IMR-90 (cell line): ENCODE measurements at regions not wholly inside any gene's neighbourhood (a gene's known extent, or its start where the extent isn't known, plus 50 kb on each side); places are given as distances from the start of the nearest gene placed in this dataset.
A peak's percentile ranks its signal among the peaks of the same experiment; 100 is the strongest.

ENCODE experiments used
- ATAC-seq: fragments of 200-7000 bp; cut with Tn5 transposase; 2 replicates; pipeline ENCODE4 v1.9.1; 2020; ENCODE audit warnings: low read depth, mild to moderate bottlenecking, moderate library complexity
- BruUV-seq: library from RNA; stranded (reverse); fragments of 400-500 nt; replicated peaks from 2 replicates; lab custom pipeline; 2021; lab: Mats Ljungman, UMichigan
- CTCF ChIA-PET: fragments of 300-600 bp; formaldehyde crosslinking; extraction: SDS; loops from one replicate; lab custom pipeline; 2021; ENCODE audit warnings: antibody characterized with exemption; lab: Yijun Ruan, JAX
- POLR2A ChIA-PET: fragments of 300-600 bp; sonication (Branson Sonifier 250); formaldehyde crosslinking; loops from one replicate; lab custom pipeline; 2022; ENCODE audit warnings: antibody characterized with exemption; ENCODE audit not compliant: unreplicated experiment; lab: Charles Lee
- DNase-seq: peaks from one replicate; pipeline ENCODE4 v3.0.0; 2013
- H2AFZ ChIP-seq: replicated peaks from 2 replicates; pipeline ENCODE3; 2013; ENCODE audit warnings: low read length, mild to moderate bottlenecking; ENCODE audit not compliant: poor library complexity
- H2AK5ac ChIP-seq: 2 replicates; pipeline ENCODE4 v1.6.1; 2013; ENCODE audit warnings: low read depth, low read length, inconsistent platforms
- H2AK9ac ChIP-seq: replicated peaks from 2 replicates; pipeline ENCODE3; 2013; ENCODE audit warnings: mild to moderate bottlenecking, low read depth, low read length, moderate library complexity; ENCODE audit not compliant: poor library complexity
- H2BK120ac ChIP-seq: 2 replicates; pipeline ENCODE4 v1.6.1; 2013; ENCODE audit warnings: low read depth, low read length, inconsistent platforms
- H2BK15ac ChIP-seq: 3 replicates; pipeline ENCODE4 v1.6.1; 2013; ENCODE audit warnings: low read depth, low read length, inconsistent platforms
- H2BK20ac ChIP-seq: 2 replicates; pipeline ENCODE4 v1.6.1; 2013; ENCODE audit warnings: low read depth, mild to moderate bottlenecking, inconsistent platforms, low read length, moderate library complexity
- H2BK5ac ChIP-seq: 2 replicates; pipeline ENCODE4 v1.6.1; 2013; ENCODE audit warnings: mild to moderate bottlenecking, low read depth, low read length, inconsistent platforms; ENCODE audit not compliant: poor library complexity, severe bottlenecking
- H3K14ac ChIP-seq: replicated peaks from 2 replicates; pipeline ENCODE4 v1.6.1; 2013; ENCODE audit warnings: low read depth, low read length, inconsistent platforms
- H3K18ac ChIP-seq: 2 replicates; pipeline ENCODE4 v1.6.1; 2013; ENCODE audit warnings: low read depth, low read length, control low read depth
- H3K23ac ChIP-seq: 2 replicates; pipeline ENCODE4 v1.6.1; 2013; ENCODE audit warnings: low read depth, low read length, inconsistent platforms
- H3K27ac ChIP-seq: 2 replicates; pipeline ENCODE4 v1.5.1; 2013; ENCODE audit warnings: mild to moderate bottlenecking, control low read depth, low read length; ENCODE audit not compliant: insufficient read depth
- H3K27me3 ChIP-seq: 2 replicates; pipeline ENCODE4 v1.6.1; 2013; ENCODE audit warnings: low read length; ENCODE audit not compliant: control insufficient read depth, insufficient read depth
- H3K36me3 ChIP-seq: 2 replicates; pipeline ENCODE4 v1.6.1; 2013; ENCODE audit warnings: low read length, mixed read lengths; ENCODE audit not compliant: control insufficient read depth, insufficient read depth
- H3K4ac ChIP-seq: 2 replicates; pipeline ENCODE4 v1.6.1; 2013; ENCODE audit warnings: low read depth, low read length, inconsistent platforms
- H3K4me1 ChIP-seq: 2 replicates; pipeline ENCODE4 v1.6.1; 2013; ENCODE audit warnings: low read length, mixed read lengths; ENCODE audit not compliant: control insufficient read depth, insufficient read depth
- H3K4me2 ChIP-seq: 2 replicates; pipeline ENCODE4 v1.6.1; 2013; ENCODE audit warnings: low read depth, mild to moderate bottlenecking, control low read depth, low read length, moderate library complexity
- H3K4me3 ChIP-seq: 2 replicates; pipeline ENCODE4 v1.5.1; 2013; ENCODE audit warnings: low read depth, mild to moderate bottlenecking, control low read depth, low read length, moderate library complexity; ENCODE audit not compliant: insufficient read depth
- H3K56ac ChIP-seq: 2 replicates; pipeline ENCODE4 v1.6.1; 2013; ENCODE audit warnings: low read length, inconsistent platforms; ENCODE audit not compliant: insufficient read depth; ENCODE audit errors: extremely low read depth
- H3K79me1 ChIP-seq, 2 experiments: 2 replicates each; pipeline ENCODE4 v1.6.1; 2013; ENCODE audit warnings: low read length in 2 of 2, inconsistent platforms in 1 of 2, low read depth in 1 of 2
- H3K9ac ChIP-seq: 2 replicates; pipeline ENCODE4 v1.6.1; 2013; ENCODE audit warnings: low read depth, low read length, control low read depth
- H3K9me1 ChIP-seq: 2 replicates; pipeline ENCODE4 v1.6.1; 2013; ENCODE audit warnings: low read length, inconsistent platforms; ENCODE audit not compliant: insufficient read depth
- H3K9me3 ChIP-seq: 2 replicates; pipeline ENCODE4 v1.6.1; 2013; ENCODE audit warnings: low read length; ENCODE audit not compliant: control insufficient read depth, insufficient read depth
- H4K20me1 ChIP-seq: 2 replicates; pipeline ENCODE4 v1.6.1; 2013; ENCODE audit warnings: low read length, inconsistent platforms; ENCODE audit not compliant: insufficient read depth
- H4K5ac ChIP-seq: 2 replicates; pipeline ENCODE4 v1.6.1; 2013; ENCODE audit warnings: mild to moderate bottlenecking, low read depth, low read length, control low read depth
- H4K8ac ChIP-seq, 2 experiments: 2 replicates each; pipeline ENCODE4 v1.6.1; 2013; ENCODE audit warnings: low read depth in 2 of 2, low read length in 2 of 2, control low read depth in 1 of 2, inconsistent platforms in 1 of 2
- H4K91ac ChIP-seq: 2 replicates; pipeline ENCODE4 v1.6.1; 2013; ENCODE audit warnings: low read depth, low read length, inconsistent platforms; ENCODE audit not compliant: insufficient read depth
- CHD1 ChIP-seq: IDR thresholded peaks from 2 replicates; pipeline ENCODE4 v1.6.1; 2012; ENCODE audit warnings: low read depth, low read length, improper control_type of control experiment
- MXI1 ChIP-seq: IDR thresholded peaks from 2 replicates; pipeline ENCODE4 v1.6.1; 2012; ENCODE audit warnings: low read depth, mild to moderate bottlenecking, low read length, moderate library complexity, borderline replicate concordance
- WGBS, 2 experiments: methylation state at CpG; one replicate each; pipeline versions ENCODE4 v1.1.5 to v1.1.7; 2013; ENCODE audit warnings: missing lambda C conversion rate in 2 of 2; ENCODE audit not compliant: insufficient read length in 1 of 2; ENCODE audit errors: extremely low coverage in 2 of 2; 5-methylcytosine and 5-hydroxymethylcytosine counted together
- dilution Hi-C: fragments of 300-500 bp; cut with HindIII; formaldehyde crosslinking; loops from one replicate; pipeline ENCODE4 v1.14.3; 2018; ENCODE audit warnings: low sequenced_read_pairs; ENCODE audit not compliant: unreplicated experiment
- in situ Hi-C: fragments of 300-500 bp; cut with MboI; formaldehyde crosslinking; loops from 3 replicates; pipeline ENCODE4 v1.14.3; 2019; ENCODE audit warnings: low sequenced_read_pairs, inconsistent platforms, mixed read lengths
- intact Hi-C: fragments of 100-400 bp; cut with micrococcal nuclease; formaldehyde crosslinking; loops from 2 replicates; pipeline ENCODE4 v1.10.0; 2022

GRCh38 chr2:234178330-234179030 lies 128.0 kb downstream of the SPP2 start:
- dilution Hi-C loops = no loop called here
- H3K4me1 ChIP-seq = no peaks in the 10 kb centered on the region
- no peak overlapping the region for H3K4me3 ChIP-seq
- intact Hi-C loops = no loop called here
- H3K9me1 ChIP-seq = no peaks in the 10 kb centered on the region
- H3K4ac ChIP-seq = no peak overlapping the region
- no peak overlapping the region for H2AK9ac ChIP-seq
- 85% methylated on average over 3 of the region's 10 CpGs; no CpG with 5 or more reads in 1 of the 2 experiments for WGBS, 2 experiments
- no peak overlapping the region for H2BK5ac ChIP-seq
- no peak overlapping the region for H3K23ac ChIP-seq
- ATAC-seq (peak; percentile 72), DNase-seq (peak; percentile 10)
- no TSS peak for BruUV-seq
- peaks cover 31% of the 10 kb centered on the region for H3K27me3 ChIP-seq
- no peak overlapping the region for H3K27ac ChIP-seq
- no peak overlapping the region for H3K18ac ChIP-seq
- H4K8ac ChIP-seq = no peak overlapping the region
- CTCF ChIA-PET = no interaction called here
- H3K56ac ChIP-seq = no peak overlapping the region
- no peaks in the 10 kb centered on the region for H4K20me1 ChIP-seq
- H3K14ac ChIP-seq = no peak overlapping the region
- H3K9me3 ChIP-seq = no peaks in the 10 kb centered on the region
- H3K9ac ChIP-seq = no peak overlapping the region
- no peak overlapping the region for H4K5ac ChIP-seq
- H2BK120ac ChIP-seq = no peak overlapping the region
- TF ChIP-seq CHD1 = no peak
- no peak for TF ChIP-seq MXI1
- no peaks in the 10 kb centered on the region for H3K79me1 ChIP-seq
- POLR2A ChIA-PET = no interaction called here
- no peak overlapping the region for H3K4me2 ChIP-seq
- in situ Hi-C loops = no loop called here
- no peak overlapping the region for H2AFZ ChIP-seq
- H2BK15ac ChIP-seq = no peak overlapping the region
- H2AK5ac ChIP-seq = no peak overlapping the region
- H4K91ac ChIP-seq = no peak overlapping the region
- H3K36me3 ChIP-seq = no peaks in the 10 kb centered on the region
- no peak overlapping the region for H2BK20ac ChIP-seq
